Liver (tissue), 7 donors: ENCODE measurements at regions not wholly inside any gene's neighbourhood (a gene's known extent, or its start where the extent isn't known, plus 50 kb on each side); places are given as distances from the start of the nearest gene placed in this dataset.
"Not testable (repeated sequence)": the region's sequence is repeated elsewhere in the genome, so short reads cannot be mapped to it uniquely, and the experiment has no call there.

Experiments used
- DNase-seq: peaks from one replicate; pipeline ENCODE4 v3.0.0-alpha.2; 2017; ENCODE audit warnings: low spot score
- H3K27ac ChIP-seq, 2 donors: one replicate each; pipeline ENCODE4 v1.7.0; 2013; ENCODE audit warnings: inconsistent platforms in 2 of 2, low read length in 2 of 2, control low read depth in 1 of 2, low read depth in 1 of 2, mild to moderate bottlenecking in 1 of 2
- H3K27me3 ChIP-seq, 4 donors: one replicate each; pipeline versions ENCODE4 v1.6.1 to v1.7.0; 2013; ENCODE audit warnings: low read length in 3 of 4, inconsistent platforms in 1 of 4, mild to moderate bottlenecking in 1 of 4, moderate library complexity in 1 of 4; ENCODE audit not compliant: control insufficient read depth in 4 of 4, insufficient read depth in 4 of 4
- H3K36me3 ChIP-seq, 4 donors: one replicate each; pipeline versions ENCODE4 v1.6.1 to v1.7.0; 2013; ENCODE audit warnings: low read length in 3 of 4, mild to moderate bottlenecking in 3 of 4, low read depth in 1 of 4, moderate library complexity in 1 of 4; ENCODE audit not compliant: control insufficient read depth in 4 of 4, insufficient read depth in 3 of 4
- H3K4me1 ChIP-seq, 4 donors: one replicate each; pipeline versions ENCODE4 v1.6.1 to v1.7.0; 2013; ENCODE audit warnings: low read length in 3 of 4, mild to moderate bottlenecking in 3 of 4, moderate library complexity in 1 of 4; ENCODE audit not compliant: control insufficient read depth in 4 of 4, insufficient read depth in 4 of 4
- H3K4me3 ChIP-seq, 3 donors: one replicate each; pipeline versions ENCODE4 v1.6.1 to v1.7.0; 2013; ENCODE audit warnings: low read length in 3 of 3, control low read depth in 1 of 3, low read depth in 1 of 3, mild to moderate bottlenecking in 1 of 3
- H3K9ac ChIP-seq, 2 donors: one replicate each; pipeline ENCODE4 v1.7.0; 2013; ENCODE audit warnings: low read length in 2 of 2, mild to moderate bottlenecking in 2 of 2, moderate library complexity in 2 of 2, control low read depth in 1 of 2, low read depth in 1 of 2
- H3K9me3 ChIP-seq, 4 donors: one replicate each; pipeline versions ENCODE4 v1.6.1 to v1.7.0; 2013; ENCODE audit warnings: low read length in 3 of 4; ENCODE audit not compliant: control insufficient read depth in 4 of 4
- ATF3 ChIP-seq: IDR thresholded peaks from 2 replicates; pipeline ENCODE4 v1.6.1; 2016; ENCODE audit warnings: antibody characterized with exemption
- EGR1 ChIP-seq, 2 donors: IDR thresholded peaks; 2 replicates each; pipeline ENCODE4 v1.6.1; 2016 to 2018; ENCODE audit warnings: antibody characterized with exemption in 2 of 2, low read depth in 2 of 2
- FOXA1 ChIP-seq: IDR thresholded peaks from 2 replicates; pipeline ENCODE4 v1.6.1; 2016; ENCODE audit warnings: antibody characterized with exemption
- FOXA2 ChIP-seq: IDR thresholded peaks from 2 replicates; pipeline ENCODE4 v1.6.1; 2016; ENCODE audit warnings: antibody characterized with exemption
- GABPA ChIP-seq, 2 donors: IDR thresholded peaks in 1 of 2; conservative IDR thresholded peaks in 1 of 2; 2 replicates each; pipeline ENCODE4 v1.6.1; 2016; ENCODE audit warnings: antibody characterized with exemption in 2 of 2, mild to moderate bottlenecking in 1 of 2, moderate library complexity in 1 of 2
- HNF4A ChIP-seq, 2 donors: conservative IDR thresholded peaks; 2 replicates each; pipeline ENCODE4 v1.6.1; 2016; ENCODE audit warnings: antibody characterized with exemption in 2 of 2, mild to moderate bottlenecking in 2 of 2
- HNF4G ChIP-seq: IDR thresholded peaks from 2 replicates; pipeline ENCODE4 v1.6.1; 2016; ENCODE audit warnings: antibody characterized with exemption
- JUND ChIP-seq, 2 donors: IDR thresholded peaks; 2 replicates each; pipeline ENCODE4 v1.6.1; 2016; ENCODE audit warnings: antibody characterized with exemption in 2 of 2
- MAX ChIP-seq: IDR thresholded peaks from 2 replicates; pipeline ENCODE4 v1.6.1; 2016; ENCODE audit warnings: antibody characterized with exemption
- NR2F2 ChIP-seq: IDR thresholded peaks from 2 replicates; pipeline ENCODE4 v1.6.1; 2016; ENCODE audit warnings: antibody characterized with exemption
- RAD21 ChIP-seq, 2 donors: IDR thresholded peaks; 2 replicates each; pipeline ENCODE4 v1.6.1; 2016; ENCODE audit warnings: antibody characterized with exemption in 2 of 2, mild to moderate bottlenecking in 2 of 2
- REST ChIP-seq: IDR thresholded peaks from 2 replicates; pipeline ENCODE4 v1.6.1; 2016; ENCODE audit warnings: antibody characterized with exemption, mild to moderate bottlenecking
- RXRA ChIP-seq, 2 donors: IDR thresholded peaks; 2 replicates each; pipeline ENCODE4 v1.6.1; 2017 to 2018; ENCODE audit warnings: antibody characterized with exemption in 2 of 2, mild to moderate bottlenecking in 1 of 2
- SP1 ChIP-seq: IDR thresholded peaks from 2 replicates; pipeline ENCODE4 v1.6.1; 2018; ENCODE audit warnings: antibody characterized with exemption, mild to moderate bottlenecking
- TAF1 ChIP-seq: conservative IDR thresholded peaks from 2 replicates; pipeline ENCODE4 v1.6.1; 2016; ENCODE audit warnings: antibody characterized with exemption, mild to moderate bottlenecking
- YY1 ChIP-seq: IDR thresholded peaks from 2 replicates; pipeline ENCODE4 v1.6.1; 2016; ENCODE audit warnings: antibody characterized with exemption, mild to moderate bottlenecking
- ZBTB33 ChIP-seq: IDR thresholded peaks from 2 replicates; pipeline ENCODE4 v1.6.1; 2016; ENCODE audit warnings: antibody characterized with exemption
- WGBS: extraction: QIAGEN DNeasy Blood & Tissue Kit; methylation state at CpG from one replicate; pipeline ENCODE4 v1.1.7; 2013; 5-methylcytosine and 5-hydroxymethylcytosine counted together
- donor health status: healthy.
- donor health status: healthy.
- donor health status: healthy.
- donor health status: healthy.

GRCh38 chr1:143755961-143756360 is 215.8 kb downstream of the FAM72C start:
- not testable (repeated sequence) for H3K27ac ChIP-seq, H3K36me3 ChIP-seq, H3K9me3 ChIP-seq, H3K9ac ChIP-seq, DNase-seq, H3K4me3 ChIP-seq, H3K4me1 ChIP-seq, H3K27me3 ChIP-seq
- 1% methylated on average over 3 of the region's 3 CpGs for WGBS
- TF ChIP-seq RXRA (IDR thresholded peaks at IDR 0.05) (peak in 1 of 2 donors; percentile 32), HNF4A (conservative IDR thresholded peaks at IDR 0.05) (peak; percentile 34 to 71), SP1 (peak; percentile 24)

- DNase-seq: no peak
- no peaks in the 10 kb centered on the region for H3K27me3 ChIP-seq
- H3K9me3 ChIP-seq: no peaks in the 10 kb centered on the region
- no peak overlapping the region for H3K27ac ChIP-seq
- H3K4me1 ChIP-seq: no peaks in the 10 kb centered on the region
- H3K36me3 ChIP-seq: no peaks in the 10 kb centered on the region
- 69% methylated on average over 3 of the region's 3 CpGs for WGBS
- TF ChIP-seq HNF4G: no peak
- no peak for TF ChIP-seq NR2F2
- TF ChIP-seq SP1: no peak
- no peak for TF ChIP-seq ZBTB33
- no peak for TF ChIP-seq RXRA (IDR thresholded peaks at IDR 0.05)
- no peak for TF ChIP-seq TAF1
- no peak for TF ChIP-seq FOXA1
- no peak for TF ChIP-seq ATF3
- TF ChIP-seq FOXA2: no peak
- TF ChIP-seq GABPA (IDR thresholded peaks at IDR 0.05 in 1 of 2, conservative IDR thresholded peaks at IDR 0.05 in 1 of 2): no peak
- TF ChIP-seq MAX: no peak
- TF ChIP-seq JUND (IDR thresholded peaks at IDR 0.05): no peak
- no peak for TF ChIP-seq HNF4A (conservative IDR thresholded peaks at IDR 0.05)
- TF ChIP-seq EGR1 (IDR thresholded peaks at IDR 0.05; ENCODE audit: low read depth in 2 of 2): no peak
- H3K4me3 ChIP-seq: no peak overlapping the region
- no peak overlapping the region for H3K9ac ChIP-seq
These were observed 222.9 kb downstream of the FAM72C start for GRCh38 chr1:143748906-143749305.

GRCh38 chr1:143736562-143736961 is 235.2 kb downstream of the FAM72C start:
- no peaks in the 10 kb centered on the region for H3K36me3 ChIP-seq
- H3K4me1 ChIP-seq: no peaks in the 10 kb centered on the region
- no peaks in the 10 kb centered on the region for H3K9me3 ChIP-seq
- 3% methylated on average over 14 of the region's 14 CpGs for WGBS
- peak overlapping the region; percentile 56 to 75 for H3K27ac ChIP-seq
- peak overlapping the region in 1 of 2 donors; percentile 89 for H3K9ac ChIP-seq
- peak overlapping the region; percentile 23 to 82 (median 60) for H3K4me3 ChIP-seq
- no peak for DNase-seq
- H3K27me3 ChIP-seq: no peaks in the 10 kb centered on the region
- TF ChIP-seq RAD21 (IDR thresholded peaks at IDR 0.05) (no peak), RXRA (IDR thresholded peaks at IDR 0.05) (no peak), YY1 (no peak), SP1 (no peak), REST (no peak), JUND (IDR thresholded peaks at IDR 0.05) (no peak), NR2F2 (no peak), TAF1 (no peak), MAX (no peak), GABPA (IDR thresholded peaks at IDR 0.05 in 1 of 2, conservative IDR thresholded peaks at IDR 0.05 in 1 of 2) (no peak), EGR1 (IDR thresholded peaks at IDR 0.05; ENCODE audit: low read depth in 2 of 2) (no peak), HNF4G (no peak), HNF4A (conservative IDR thresholded peaks at IDR 0.05) (no peak), FOXA2 (no peak), ZBTB33 (no peak)
